ENCODE measurements at regions not wholly inside any gene's neighbourhood (a gene's known extent, or its start where the extent isn't known, plus 50 kb on each side); places are given as distances from the start of the nearest gene placed in this dataset.

- no peak overlapping the region for H2AFZ ChIP-seq (ENCODE audit: low read depth, low read length)
- no peaks in the 10 kb centered on the region for H3K79me2 ChIP-seq (ENCODE audit: control insufficient read depth, insufficient read depth, low read length)
- H3K9me3 ChIP-seq (replicated peaks; ENCODE audit: control insufficient read depth, insufficient read depth, low read depth, low read length): no peaks in the 10 kb centered on the region
- intact Hi-C loops (cut with micrococcal nuclease): no loop called here
- no peaks in the 10 kb centered on the region for H3K27me3 ChIP-seq (ENCODE audit: control insufficient read depth in 2 of 2, insufficient read depth in 2 of 2, low read length in 2 of 2)
- H3K4me1 ChIP-seq (replicated peaks in 1 of 2; ENCODE audit: control insufficient read depth in 2 of 2, insufficient read depth in 2 of 2, low read length in 2 of 2): no peaks in the 10 kb centered on the region
- FAIRE-seq (no peak), DNase-seq (ENCODE audit: extremely low read depth in 1 of 4, low spot score in 3 of 4) (no peak), ATAC-seq (no peak)
- H3K27ac ChIP-seq (ENCODE audit: extremely low read depth, low read depth, low read length): no peak overlapping the region
- TF ChIP-seq ADNP (tag; IDR thresholded peaks at IDR 0.05): no peak
- TF ChIP-seq NONO (IDR thresholded peaks at IDR 0.05; ENCODE audit: low read depth in 2 of 2, low read length in 1 of 2): no peak
- TF ChIP-seq FOS (IDR thresholded peaks at IDR 0.05; ENCODE audit: extremely low read depth, insufficient read length): no peak
- no peak for TF ChIP-seq DACH1 (IDR thresholded peaks at IDR 0.05; ENCODE audit: partially characterized antibody)
- no peak for TF ChIP-seq FIP1L1 (IDR thresholded peaks at IDR 0.05; ENCODE audit: low read depth, low read length, poor library complexity, severe bottlenecking)
- no peak for TF ChIP-seq MAFG (tag; conservative IDR thresholded peaks at IDR 0.05)
- TF ChIP-seq TRIM24 (IDR thresholded peaks at IDR 0.05): no peak
- no peak for TF ChIP-seq VEZF1 (CRISPR knock-in tag; IDR thresholded peaks at IDR 0.05)
- no peak for TF ChIP-seq TGIF2 (CRISPR knock-in tag; IDR thresholded peaks at IDR 0.05)
- no peak for TF ChIP-seq ZNF780A (CRISPR knock-in tag; IDR thresholded peaks at IDR 0.05)
- TF ChIP-seq ZNF347 (CRISPR knock-in tag; IDR thresholded peaks at IDR 0.05; ENCODE audit: low read depth): no peak
- TF ChIP-seq ZNF324 (CRISPR knock-in tag; IDR thresholded peaks at IDR 0.05): no peak
- no peak for TF ChIP-seq ZEB2 (IDR thresholded peaks at IDR 0.05)
- TF ChIP-seq AFF1 (IDR thresholded peaks at IDR 0.05; ENCODE audit: low read depth in 1 of 2, partially characterized antibody in 2 of 2): no peak
- TF ChIP-seq FOXJ2 (tag; IDR thresholded peaks at IDR 0.05): no peak
- H3K9me1 ChIP-seq (ENCODE audit: control insufficient read depth, insufficient read depth, low read length): no peaks in the 10 kb centered on the region
- H3K36me3 ChIP-seq (ENCODE audit: control insufficient read depth, insufficient read depth, low read length): no peaks in the 10 kb centered on the region
- 0% methylated on average over 2 of the region's 2 CpGs for WGBS (ENCODE audit: insufficient coverage, low coverage, missing lambda C conversion rate)
- no TSS peak for BruUV-seq (replicated peaks)
- no peak overlapping the region for H3K4me3 ChIP-seq
- no peak overlapping the region for H3K4me2 ChIP-seq (ENCODE audit: insufficient read depth, low read length)
- H3K9ac ChIP-seq (ENCODE audit: insufficient read depth in 1 of 2, low read depth in 2 of 2, low read length in 2 of 2): no peak overlapping the region
- in situ Hi-C loops (cut with MboI): no loop called here
- POLR2A ChIA-PET: no interaction called here
- no peaks in the 10 kb centered on the region for H4K20me1 ChIP-seq (replicated peaks; ENCODE audit: control insufficient read depth, insufficient read depth, low read length)
- CTCF ChIA-PET (ENCODE audit: low intra/inter-chr PET ratio): no interaction called here
Observed at GRCh38 chrX:4315891-4316290, 602.4 kb upstream of the PRKX start.
